HPDE6-E6E7 (cell line): ENCODE measurements at regions not wholly inside any gene's neighbourhood (a gene's known extent, or its start where the extent isn't known, plus 50 kb on each side); places are given as distances from the start of the nearest gene placed in this dataset.
"Not testable (repeated sequence)": the region's sequence is repeated elsewhere in the genome, so short reads cannot be mapped to it uniquely, and the experiment has no call there.

ENCODE experiments used
- DNase-seq: peaks from one replicate; pipeline ENCODE4 v3.0.0; 2011; ENCODE audit warnings: missing footprints; ENCODE audit errors: extremely low spot score

DNA sequence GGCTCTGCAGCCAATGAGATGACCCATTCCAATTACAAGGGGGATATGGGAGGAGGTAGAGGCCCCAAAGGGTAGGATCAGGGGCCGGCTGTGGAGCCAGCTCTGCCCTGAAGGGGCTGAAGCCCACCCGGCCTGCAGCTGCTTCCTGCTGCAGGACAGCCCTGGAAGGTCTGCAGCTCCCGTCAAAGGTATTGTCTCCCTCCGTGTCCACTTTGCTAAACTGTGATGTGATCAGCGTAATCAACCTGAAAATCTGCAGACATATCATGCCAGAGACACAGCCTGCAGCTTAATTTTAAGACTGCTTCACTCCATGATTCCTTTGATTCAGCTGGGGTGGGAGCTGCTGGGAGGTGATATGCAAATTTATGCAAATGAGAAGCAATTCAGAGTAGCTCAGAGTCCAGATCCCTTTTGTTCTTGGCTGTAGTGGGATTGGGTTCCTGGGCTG, 90.7 kb downstream of the GADD45G start:
- no peak for DNase-seq

DNA sequence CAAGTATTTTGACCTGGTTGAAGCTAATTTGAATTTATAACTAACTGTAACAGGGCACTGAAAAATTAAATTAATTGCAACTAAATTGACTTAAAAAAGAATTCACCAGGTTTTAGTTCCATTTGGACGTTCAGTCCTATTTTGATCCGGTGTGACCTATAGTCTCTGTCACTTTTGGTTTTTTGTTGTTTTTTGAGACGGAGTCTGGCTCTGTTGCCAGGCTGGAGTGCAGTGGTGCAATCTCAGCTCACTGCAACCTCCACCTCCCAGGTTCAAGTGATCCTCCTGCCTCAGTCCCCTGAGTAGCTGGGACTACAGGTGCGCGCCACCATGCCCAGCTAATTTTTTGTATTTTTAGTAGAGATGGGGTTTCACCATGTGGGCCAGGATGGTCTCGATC, 91.2 kb downstream of the GADD45G start:
- DNase-seq = not testable (repeated sequence)

- no peak for DNase-seq
These were observed 92.0 kb downstream of the GADD45G start for GRCh38 chr9:89696780-89697179.

DNA sequence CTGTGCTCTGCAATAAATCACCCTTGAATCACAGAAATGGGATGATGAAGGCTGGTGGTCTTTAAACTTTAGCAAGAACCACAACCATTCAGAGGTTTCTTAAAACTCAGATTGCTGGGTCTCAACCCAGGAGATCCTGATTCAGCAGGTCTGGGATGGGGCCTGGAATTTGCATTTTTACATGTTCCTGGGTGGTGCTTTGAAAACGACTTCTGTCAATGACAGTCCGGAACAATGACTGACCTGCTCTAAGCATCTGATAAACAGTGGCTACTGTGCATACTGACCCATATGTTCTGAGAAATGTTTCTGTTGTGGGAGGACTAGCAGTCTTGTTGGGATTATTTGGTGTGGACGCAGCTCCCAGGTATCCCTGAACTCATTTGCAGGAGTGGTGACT, 92.7 kb downstream of the GADD45G start:
- DNase-seq = no peak

DNA sequence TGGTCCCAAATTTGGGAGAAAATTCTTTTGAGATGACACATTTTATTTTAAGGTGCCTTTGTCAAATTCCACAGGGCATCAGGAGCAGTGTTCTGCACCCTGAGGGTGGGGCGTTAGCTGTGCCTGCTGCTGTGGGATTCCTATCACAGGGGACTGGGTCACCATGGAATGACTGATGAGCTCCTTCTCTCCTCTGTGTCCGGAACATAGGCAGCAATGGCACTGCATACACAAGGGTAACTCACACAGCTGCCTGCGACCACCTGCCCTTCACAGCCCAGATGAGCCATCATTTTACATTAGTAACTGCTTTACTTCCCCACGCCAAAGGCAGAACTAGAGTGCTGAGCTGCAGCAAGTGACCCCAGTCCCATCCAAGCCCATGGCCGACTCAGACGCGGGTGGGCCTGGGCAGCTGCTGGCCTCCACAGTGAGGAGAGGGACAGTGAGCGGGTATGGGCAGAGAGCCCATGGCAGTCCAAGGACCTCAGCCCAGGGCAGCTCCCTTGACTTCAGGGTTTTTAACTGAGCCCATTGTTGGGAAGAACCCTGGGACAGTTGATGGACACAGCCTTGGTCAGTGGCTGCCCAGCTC, 93.7 kb downstream of the GADD45G start:
- no peak for DNase-seq

GRCh38 chr9:89699646-89700045, 94.8 kb downstream of the GADD45G start:
- no peak for DNase-seq

DNA sequence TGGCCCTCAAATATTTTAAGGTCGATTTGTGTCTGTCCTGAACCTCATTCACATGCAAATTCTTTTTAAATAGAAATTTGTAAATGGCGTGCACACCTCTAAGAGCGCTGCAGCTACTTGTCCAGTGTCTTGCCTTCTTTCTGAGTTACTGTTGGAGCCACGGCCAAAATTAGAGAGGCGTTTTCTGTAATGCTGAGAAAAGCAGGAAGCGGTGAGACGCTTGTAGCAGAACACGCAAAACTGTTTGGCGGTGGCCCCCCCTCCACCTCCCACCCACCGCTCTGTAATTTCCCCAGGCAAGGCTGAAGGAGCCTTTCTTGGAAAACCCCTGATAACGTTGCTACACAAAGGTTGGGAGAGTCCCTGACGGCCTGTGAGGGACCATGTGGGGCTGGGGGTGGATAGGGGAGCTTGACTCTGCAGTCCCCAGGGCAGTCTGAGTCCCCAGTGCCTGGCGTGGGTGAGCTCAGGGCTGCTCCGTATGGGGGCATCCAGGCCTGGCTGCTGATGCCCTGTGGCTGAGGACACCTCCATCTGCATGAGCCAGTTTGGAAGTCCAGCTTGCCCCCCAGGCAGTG, 96.5 kb downstream of the GADD45G start:
- DNase-seq = no peak

DNA sequence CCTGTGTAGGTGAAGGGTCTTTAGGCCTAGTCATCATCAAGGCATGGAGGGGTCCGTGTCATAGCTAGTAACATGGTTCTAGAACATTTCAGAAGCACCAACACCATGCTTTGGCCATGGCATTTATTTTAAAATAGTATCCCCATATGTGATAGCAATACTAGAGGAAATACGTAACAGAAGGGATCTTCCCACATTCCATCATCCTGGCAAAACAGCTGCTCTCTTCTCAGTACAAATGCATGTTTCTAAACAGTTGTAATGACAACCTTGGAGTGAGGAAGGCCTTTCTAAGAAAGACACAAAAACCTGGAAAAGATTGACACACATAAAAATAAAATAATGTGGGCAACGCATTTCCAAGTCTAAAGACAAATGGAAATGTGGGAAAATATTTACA, 97.6 kb downstream of the GADD45G start:
- no peak for DNase-seq

DNA sequence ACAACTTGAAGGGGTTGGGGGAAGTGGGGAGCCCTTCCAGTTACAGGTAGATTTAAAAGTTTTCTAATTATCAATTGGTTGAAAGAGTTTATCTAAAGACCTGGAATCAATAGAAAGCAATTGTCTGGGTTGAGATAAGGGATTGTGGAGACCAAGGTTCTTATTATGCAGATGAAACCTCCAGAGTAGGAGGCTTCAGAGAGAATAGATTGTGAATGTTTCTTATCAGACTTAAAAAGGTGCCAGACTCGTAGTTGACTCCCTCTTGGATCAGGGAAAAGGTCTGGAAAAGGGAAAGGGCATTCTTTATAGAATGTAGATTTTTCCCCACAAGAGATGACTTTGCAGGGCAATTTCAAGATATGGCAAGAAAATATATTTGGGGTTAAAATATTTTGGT, 100.8 kb downstream of the GADD45G start:
- no peak for DNase-seq

- no peak for DNase-seq
These were observed 101.3 kb downstream of the GADD45G start for GRCh38 chr9:89706086-89706485.

- no peak for DNase-seq
These were observed 101.9 kb downstream of the GADD45G start for GRCh38 chr9:89706731-89707191.

- DNase-seq = no peak
These were observed 105.9 kb downstream of the GADD45G start for GRCh38 chr9:89710697-89711096.

DNA sequence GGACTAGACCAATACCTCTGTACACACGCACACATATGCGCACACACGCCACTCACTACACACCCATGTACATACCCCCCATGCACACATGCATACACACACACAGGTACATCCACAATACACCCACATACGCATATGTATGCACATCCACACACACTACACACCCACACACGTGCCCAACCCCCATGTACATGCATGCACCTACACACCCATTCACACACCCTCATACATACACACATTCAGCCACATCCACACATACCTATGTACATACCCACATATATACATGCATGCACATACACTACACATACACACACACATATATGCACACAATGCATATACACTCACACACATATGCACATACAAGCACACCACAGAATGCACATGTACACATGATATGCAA, 107.1 kb downstream of the GADD45G start:
- no peak for DNase-seq

GRCh38 chr9:89712283-89712682, 107.5 kb downstream of the GADD45G start:
- DNase-seq = no peak

DNA sequence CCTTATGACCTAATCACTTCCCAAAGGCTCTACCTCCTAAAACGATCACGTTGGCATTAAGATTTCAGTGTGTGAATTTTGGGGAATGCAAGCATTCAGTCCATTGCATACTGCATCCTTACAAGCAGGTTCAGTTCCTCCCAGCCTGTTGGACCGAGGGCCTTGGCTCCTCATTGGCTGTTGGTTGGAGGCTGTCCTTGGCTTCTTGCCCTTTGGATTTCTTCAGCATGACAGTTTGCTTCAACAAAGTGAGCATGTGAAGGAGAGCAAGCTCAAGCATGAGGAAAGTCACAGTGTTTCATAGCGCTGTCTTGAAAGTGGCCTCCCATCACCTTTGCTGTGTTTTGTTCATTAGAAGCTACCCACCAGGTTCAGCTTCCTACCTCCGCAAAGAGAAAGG, 109.5 kb downstream of the GADD45G start:
- no peak for DNase-seq

GRCh38 chr9:89715318-89715858, 110.6 kb downstream of the GADD45G start:
- DNase-seq = no peak

- DNase-seq = no peak
These were observed 111.1 kb downstream of the GADD45G start for GRCh38 chr9:89715881-89716280.

DNA sequence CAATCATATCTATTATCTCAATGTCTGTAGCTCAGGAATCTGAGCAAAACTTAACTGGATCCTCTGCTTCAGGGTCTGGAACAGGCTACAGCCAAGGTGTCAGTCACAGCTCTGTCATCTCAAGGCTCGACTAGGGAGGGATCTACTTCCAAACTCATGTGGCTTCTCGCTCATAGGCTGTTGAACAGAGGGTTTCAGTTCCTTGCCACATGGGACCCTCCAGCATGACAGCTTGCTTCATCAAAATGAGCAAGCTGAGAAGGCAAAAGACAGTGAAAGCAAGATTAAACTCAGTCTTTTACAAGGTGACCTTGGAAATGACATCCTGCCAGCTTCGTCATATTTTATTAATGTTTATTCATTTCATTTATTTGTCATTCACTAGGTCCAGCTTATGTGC, 111.7 kb downstream of the GADD45G start:
- DNase-seq = no peak

- no peak for DNase-seq
These were observed 113.4 kb downstream of the GADD45G start for GRCh38 chr9:89718176-89718575.

DNA sequence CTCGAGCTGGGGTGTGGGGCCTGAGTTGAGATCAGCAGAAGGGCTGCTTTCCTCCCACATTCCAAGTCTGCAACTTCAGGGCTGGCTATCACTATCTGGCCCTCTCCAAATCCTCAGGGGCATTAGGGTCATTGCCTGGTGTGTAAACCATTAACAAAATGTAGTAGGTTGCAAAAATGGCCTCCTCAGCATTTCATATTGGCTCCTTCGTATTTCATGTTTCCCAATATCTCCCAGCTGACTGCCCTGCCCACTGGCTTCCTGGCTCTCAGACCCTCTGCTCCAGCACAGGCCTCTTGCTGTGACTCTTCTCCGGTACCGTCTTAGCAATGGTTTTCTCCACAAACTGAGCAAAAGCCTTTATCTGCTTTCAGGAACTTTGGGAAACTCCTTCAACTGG, 113.8 kb downstream of the GADD45G start:
- DNase-seq = no peak

DNA sequence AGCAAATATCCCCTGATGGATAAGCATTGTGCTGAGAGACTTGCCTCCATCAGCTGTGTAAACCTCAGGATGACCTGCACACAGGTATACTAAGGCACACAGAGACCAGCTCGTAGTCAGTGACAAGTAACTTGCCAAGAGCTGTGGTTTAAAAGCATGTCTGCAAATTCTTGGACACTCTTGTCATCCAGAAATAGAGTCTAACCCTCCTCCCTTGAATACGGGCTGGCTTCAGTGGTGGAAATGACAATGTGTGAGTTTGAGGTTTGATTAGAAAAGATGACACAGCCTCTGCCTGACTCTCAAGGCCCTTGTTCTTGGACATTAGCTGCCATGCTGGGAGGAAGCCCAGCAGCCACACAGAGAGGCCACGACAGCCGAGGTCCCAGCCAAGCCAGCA, 114.4 kb downstream of the GADD45G start:
- no peak for DNase-seq

DNA sequence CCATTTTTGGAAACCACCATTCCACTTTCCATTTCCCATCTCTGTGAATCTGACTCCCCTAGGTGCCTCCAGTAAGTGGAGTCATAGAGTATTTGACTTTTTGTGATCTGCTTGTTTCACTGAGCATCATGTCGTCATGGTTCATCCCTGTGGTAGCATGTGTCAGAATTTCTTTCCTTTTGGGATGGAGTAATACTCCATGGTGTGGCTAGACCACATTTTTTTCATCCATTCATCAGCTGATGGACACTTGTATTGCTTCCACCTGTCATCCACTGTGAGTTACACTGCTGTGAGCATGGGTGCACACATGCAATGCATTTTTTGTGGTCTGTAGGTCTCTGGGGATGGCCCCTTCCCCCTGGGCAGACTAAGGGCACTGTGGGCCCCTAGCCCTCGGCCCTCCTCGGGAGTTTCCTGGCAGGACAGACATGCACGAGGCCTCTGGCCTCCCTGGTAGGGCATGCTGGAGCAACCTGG, 115.9 kb downstream of the GADD45G start:
- no peak for DNase-seq

GRCh38 chr9:89721176-89721700, 116.4 kb downstream of the GADD45G start:
- no peak for DNase-seq
